ENCODE measurements at regions not wholly inside any gene's neighbourhood (a gene's known extent, or its start where the extent isn't known, plus 50 kb on each side); places are given as distances from the start of the nearest gene placed in this dataset.

DNA sequence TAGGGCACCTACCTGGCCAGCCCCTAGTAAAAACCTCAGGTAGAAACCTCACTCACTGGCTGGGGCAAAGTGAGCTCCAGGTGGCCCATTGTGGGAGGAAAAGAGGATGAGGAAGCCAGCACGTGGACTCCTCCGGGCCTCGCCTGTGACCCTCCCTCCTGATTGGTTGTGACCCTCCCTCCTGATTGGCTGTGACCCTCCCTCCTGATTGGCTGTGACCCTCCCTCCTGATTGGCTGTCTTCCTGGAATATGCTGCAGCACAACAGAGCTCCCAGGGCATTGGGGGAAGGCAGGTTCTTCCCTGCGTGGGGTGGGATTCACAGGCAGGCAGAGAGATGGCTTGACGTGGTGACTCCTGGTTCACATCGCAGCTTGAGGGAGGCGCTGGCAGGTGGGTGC, 343.0 kb downstream of the GLRX3 start:
- TF ChIP-seq, protein P1, sequence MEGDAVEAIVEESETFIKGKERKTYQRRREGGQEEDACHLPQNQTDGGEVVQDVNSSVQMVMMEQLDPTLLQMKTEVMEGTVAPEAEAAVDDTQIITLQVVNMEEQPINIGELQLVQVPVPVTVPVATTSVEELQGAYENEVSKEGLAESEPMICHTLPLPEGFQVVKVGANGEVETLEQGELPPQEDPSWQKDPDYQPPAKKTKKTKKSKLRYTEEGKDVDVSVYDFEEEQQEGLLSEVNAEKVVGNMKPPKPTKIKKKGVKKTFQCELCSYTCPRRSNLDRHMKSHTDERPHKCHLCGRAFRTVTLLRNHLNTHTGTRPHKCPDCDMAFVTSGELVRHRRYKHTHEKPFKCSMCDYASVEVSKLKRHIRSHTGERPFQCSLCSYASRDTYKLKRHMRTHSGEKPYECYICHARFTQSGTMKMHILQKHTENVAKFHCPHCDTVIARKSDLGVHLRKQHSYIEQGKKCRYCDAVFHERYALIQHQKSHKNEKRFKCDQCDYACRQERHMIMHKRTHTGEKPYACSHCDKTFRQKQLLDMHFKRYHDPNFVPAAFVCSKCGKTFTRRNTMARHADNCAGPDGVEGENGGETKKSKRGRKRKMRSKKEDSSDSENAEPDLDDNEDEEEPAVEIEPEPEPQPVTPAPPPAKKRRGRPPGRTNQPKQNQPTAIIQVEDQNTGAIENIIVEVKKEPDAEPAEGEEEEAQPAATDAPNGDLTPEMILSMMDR (optimal IDR thresholded peaks at IDR 0.05 in 1 of 3, IDR thresholded peaks at IDR 0.05 in 1 of 3, conservative IDR thresholded peaks at IDR 0.05 in 1 of 3; ENCODE audit: extremely low read depth in 1 of 3, insufficient read depth in 2 of 3, low read length in 3 of 3): no peak
- no peak for TF ChIP-seq EZH2 (IDR thresholded peaks at IDR 0.05; ENCODE audit: low read length)
